ENCODE measurements at regions not wholly inside any gene's neighbourhood (a gene's known extent, or its start where the extent isn't known, plus 50 kb on each side); places are given as distances from the start of the nearest gene placed in this dataset.
A peak's percentile ranks its signal among the peaks of the same experiment; 100 is the strongest.
"Not testable (repeated sequence)": the region's sequence is repeated elsewhere in the genome, so short reads cannot be mapped to it uniquely, and the experiment has no call there.

GRCh38 chr6:9921366-9921765 is 493.5 kb downstream of the TFAP2A start:
- no peak for DNase-seq

- DNase-seq: no peak
Measured at GRCh38 chr6:9914951-9915350, 499.9 kb downstream of the TFAP2A start.

- DNase-seq: no peak
Measured at GRCh38 chr6:9901376-9901775, 513.5 kb downstream of the TFAP2A start.

GRCh38 chr6:9896806-9897205 is 518.1 kb downstream of the TFAP2A start:
- no peak for DNase-seq

- no peak for DNase-seq
Measured at GRCh38 chr6:9890893-9891292, 524.0 kb downstream of the TFAP2A start.

GRCh38 chr6:9890469-9890868 is 524.4 kb downstream of the TFAP2A start:
- DNase-seq: no peak

- no peak for DNase-seq
Measured at GRCh38 chr6:9878535-9878934, 536.3 kb downstream of the TFAP2A start.

GRCh38 chr6:9875605-9876353 is 539.1 kb downstream of the TFAP2A start:
- DNase-seq: no peak

- no peak for DNase-seq
Measured at GRCh38 chr6:9862603-9863167, 552.2 kb downstream of the TFAP2A start.

GRCh38 chr6:9851541-9852380 is 563.1 kb downstream of the TFAP2A start:
- peak in 1 of 2 experiments; percentile 1 for DNase-seq

GRCh38 chr6:9851006-9851405 is 563.9 kb downstream of the TFAP2A start:
- DNase-seq: no peak

- no peak for DNase-seq
Measured at GRCh38 chr6:9848094-9848493, 566.8 kb downstream of the TFAP2A start.

GRCh38 chr6:9841886-9842725 is 572.8 kb downstream of the TFAP2A start:
- DNase-seq: no peak

GRCh38 chr6:9834233-9834632 is 580.6 kb downstream of the TFAP2A start:
- no peak for DNase-seq

- DNase-seq: no peak
Measured at GRCh38 chr6:9831783-9832182, 583.1 kb downstream of the TFAP2A start.

- DNase-seq: no peak
Measured at GRCh38 chr6:9830808-9831207, 584.1 kb downstream of the TFAP2A start.

- DNase-seq: no peak
Measured at GRCh38 chr6:9825526-9825925, 589.3 kb downstream of the TFAP2A start.

GRCh38 chr6:9810727-9811126 is 604.1 kb downstream of the TFAP2A start:
- not testable (repeated sequence) for DNase-seq

GRCh38 chr6:9810286-9810685 is 604.6 kb downstream of the TFAP2A start:
- DNase-seq: no peak

GRCh38 chr6:9806195-9806594 is 608.7 kb downstream of the TFAP2A start:
- no peak for DNase-seq

- DNase-seq: no peak
Measured at GRCh38 chr6:9801249-9801754, 613.6 kb downstream of the TFAP2A start.

GRCh38 chr6:9799582-9799981 is 615.3 kb downstream of the TFAP2A start:
- no peak for DNase-seq

GRCh38 chr6:9796827-9797226 is 618.0 kb downstream of the TFAP2A start:
- DNase-seq: no peak
